Mammary epithelial cell (primary cell): ENCODE measurements at regions not wholly inside any gene's neighbourhood (a gene's known extent, or its start where the extent isn't known, plus 50 kb on each side); places are given as distances from the start of the nearest gene placed in this dataset.

Experiments
- EZH2 ChIP-seq: IDR thresholded peaks from 2 replicates; pipeline ENCODE4 v1.6.1; 2012; ENCODE audit warnings: low read length, inconsistent platforms, borderline replicate concordance
- TF ChIP-seq, protein P1 (sequence below), 2 donors: IDR thresholded peaks in 1 of 2; conservative IDR thresholded peaks in 1 of 2; 2 replicates each; pipeline ENCODE4 v1.5.1; 2011 to 2012; ENCODE audit warnings: inconsistent platforms in 2 of 2, low read length in 2 of 2, mild to moderate bottlenecking in 2 of 2, control low read depth in 1 of 2, low read depth in 1 of 2; ENCODE audit not compliant: insufficient read depth in 1 of 2; ENCODE audit errors: extremely low read depth in 1 of 2

- TF ChIP-seq, protein P1, sequence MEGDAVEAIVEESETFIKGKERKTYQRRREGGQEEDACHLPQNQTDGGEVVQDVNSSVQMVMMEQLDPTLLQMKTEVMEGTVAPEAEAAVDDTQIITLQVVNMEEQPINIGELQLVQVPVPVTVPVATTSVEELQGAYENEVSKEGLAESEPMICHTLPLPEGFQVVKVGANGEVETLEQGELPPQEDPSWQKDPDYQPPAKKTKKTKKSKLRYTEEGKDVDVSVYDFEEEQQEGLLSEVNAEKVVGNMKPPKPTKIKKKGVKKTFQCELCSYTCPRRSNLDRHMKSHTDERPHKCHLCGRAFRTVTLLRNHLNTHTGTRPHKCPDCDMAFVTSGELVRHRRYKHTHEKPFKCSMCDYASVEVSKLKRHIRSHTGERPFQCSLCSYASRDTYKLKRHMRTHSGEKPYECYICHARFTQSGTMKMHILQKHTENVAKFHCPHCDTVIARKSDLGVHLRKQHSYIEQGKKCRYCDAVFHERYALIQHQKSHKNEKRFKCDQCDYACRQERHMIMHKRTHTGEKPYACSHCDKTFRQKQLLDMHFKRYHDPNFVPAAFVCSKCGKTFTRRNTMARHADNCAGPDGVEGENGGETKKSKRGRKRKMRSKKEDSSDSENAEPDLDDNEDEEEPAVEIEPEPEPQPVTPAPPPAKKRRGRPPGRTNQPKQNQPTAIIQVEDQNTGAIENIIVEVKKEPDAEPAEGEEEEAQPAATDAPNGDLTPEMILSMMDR (conservative IDR thresholded peaks at IDR 0.05 in 1 of 2, IDR thresholded peaks at IDR 0.05 in 1 of 2; ENCODE audit: extremely low read depth in 1 of 2, insufficient read depth in 1 of 2, low read depth in 1 of 2, low read length in 2 of 2): no peak
- TF ChIP-seq EZH2: no peak
Observed at GRCh38 chr5:86760661-86761060, 142.9 kb downstream of the COX7C start.
